Stimulated activated CD4-positive, alpha-beta T cell treated with anti-CD3 and anti-CD28 coated beads, Interleukin-12 subunit alpha, Interleukin-12 subunit beta, amount 100 ng/mL, for 4 hours (primary cell): ENCODE measurements at regions not wholly inside any gene's neighbourhood (a gene's known extent, or its start where the extent isn't known, plus 50 kb on each side); places are given as distances from the start of the nearest gene placed in this dataset.
"Not testable (repeated sequence)": the region's sequence is repeated elsewhere in the genome, so short reads cannot be mapped to it uniquely, and the experiment has no call there.

ENCODE experiments used
- DNase-seq: peaks from one replicate; pipeline ENCODE4 v3.0.0-alpha.2; 2020

DNA sequence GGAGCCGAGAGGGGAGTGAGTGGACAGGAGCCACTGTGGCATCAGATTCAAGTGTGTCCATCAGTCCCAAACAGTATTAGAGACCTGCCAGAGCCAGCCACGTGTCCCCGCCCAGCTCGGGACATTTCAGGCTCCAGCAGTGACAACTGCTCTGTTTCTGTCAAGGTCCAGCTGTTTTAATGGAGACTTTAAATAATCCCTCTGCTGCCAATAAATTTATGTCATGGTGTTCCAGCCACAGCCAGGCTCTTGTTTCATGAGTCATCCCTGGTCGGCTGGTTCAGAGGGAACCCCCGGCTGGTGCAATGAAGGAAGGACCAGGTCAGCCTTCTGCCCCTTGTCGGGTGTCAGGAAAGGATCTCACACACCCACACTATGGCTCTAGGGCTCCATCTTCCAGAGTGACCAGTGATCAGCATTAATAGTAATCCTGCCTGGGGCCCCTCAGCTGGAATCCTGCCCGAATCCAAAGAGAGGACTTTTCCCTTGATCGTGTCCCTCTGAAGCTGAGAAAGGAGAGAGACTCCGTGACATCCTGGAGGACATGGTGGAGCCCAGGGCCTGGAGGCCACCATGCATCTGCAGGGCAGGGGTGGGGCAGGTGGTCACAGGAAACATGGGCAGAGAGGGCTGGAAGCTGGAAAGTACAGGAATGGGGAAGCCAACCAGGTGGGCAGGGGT, 197.3 kb downstream of the MATN1 start:
- DNase-seq = no peak

DNA sequence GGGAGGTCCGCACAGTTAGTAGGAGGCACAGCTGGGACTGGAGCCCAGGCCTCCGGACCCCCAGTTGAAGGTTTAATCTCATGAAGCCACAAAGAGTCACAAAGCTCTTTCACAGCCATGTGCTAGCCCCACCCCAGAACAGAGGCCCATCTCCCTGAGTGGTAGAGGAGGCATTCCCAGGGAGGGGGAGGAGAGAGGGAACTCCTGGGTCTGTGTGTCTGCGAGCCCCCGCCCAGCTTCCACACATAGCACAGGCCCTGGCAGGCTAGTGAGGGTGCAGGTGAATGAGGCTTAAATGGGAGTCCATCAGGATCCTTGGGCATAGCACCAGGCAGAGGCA, 197.8 kb downstream of the MATN1 start:
- DNase-seq = no peak

DNA sequence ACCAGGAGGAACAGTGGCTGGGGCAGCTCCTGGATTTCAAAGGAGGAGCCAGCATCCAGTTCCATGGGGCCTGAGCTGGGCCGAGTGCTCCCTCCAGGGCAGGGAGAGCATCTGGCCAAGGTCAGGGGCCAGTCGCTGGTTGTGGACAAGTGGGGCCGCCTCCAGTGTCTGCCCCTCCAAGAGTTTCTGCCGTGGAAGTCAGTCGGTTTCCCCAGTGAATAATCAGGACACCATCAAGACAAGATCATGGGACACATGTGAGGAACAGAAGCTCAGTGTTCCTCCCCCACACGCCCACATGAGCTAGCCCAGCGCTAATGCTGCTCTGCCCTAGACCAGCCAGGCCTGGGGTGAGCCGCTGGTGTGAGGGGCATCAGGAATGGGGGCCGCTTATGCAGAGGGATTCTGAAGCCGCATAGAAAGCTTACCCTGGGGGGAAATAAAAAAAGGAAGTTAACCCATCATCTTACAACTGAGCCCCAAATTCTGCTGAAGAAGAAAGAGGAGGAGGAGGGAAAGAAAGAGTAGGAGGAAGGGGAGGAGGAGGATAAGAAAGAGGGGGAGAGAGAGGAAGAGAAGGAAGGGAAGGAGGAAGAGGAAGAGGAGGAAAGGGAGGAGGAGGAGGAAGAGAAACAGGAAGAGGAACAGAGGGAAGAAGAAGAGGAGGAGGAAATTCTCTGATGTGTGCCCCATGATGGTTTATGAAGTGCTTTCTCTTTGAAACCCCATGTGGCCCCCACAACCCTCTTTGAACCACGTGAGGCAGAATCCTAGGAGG, 198.4 kb downstream of the MATN1 start:
- DNase-seq = no peak

DNA sequence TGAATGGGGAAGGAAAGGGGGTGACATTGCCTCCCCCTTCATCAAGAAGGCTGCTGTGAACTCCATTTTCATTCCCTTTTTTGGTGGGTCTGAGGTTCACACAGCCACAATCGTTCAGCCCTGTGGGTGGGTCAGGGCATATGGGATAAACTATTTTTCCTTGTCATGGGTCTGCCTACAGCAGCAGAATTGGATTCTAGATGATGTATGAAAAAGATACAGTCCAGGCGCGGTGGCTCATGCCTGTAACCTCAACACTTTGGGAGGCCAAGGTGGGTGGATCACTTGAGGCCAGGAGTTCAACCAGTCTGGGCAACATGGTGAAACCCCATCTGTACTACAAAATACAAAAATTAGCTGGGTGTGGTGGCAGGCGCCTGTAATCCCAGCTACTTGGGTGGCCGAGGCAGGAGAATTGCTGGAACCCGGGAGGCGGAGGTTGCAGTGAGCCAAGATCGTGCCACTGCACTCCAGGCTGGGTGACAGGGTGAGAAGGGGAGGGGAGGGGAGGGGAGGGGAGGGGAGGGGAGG, 199.3 kb downstream of the MATN1 start:
- not testable (repeated sequence) for DNase-seq

DNA sequence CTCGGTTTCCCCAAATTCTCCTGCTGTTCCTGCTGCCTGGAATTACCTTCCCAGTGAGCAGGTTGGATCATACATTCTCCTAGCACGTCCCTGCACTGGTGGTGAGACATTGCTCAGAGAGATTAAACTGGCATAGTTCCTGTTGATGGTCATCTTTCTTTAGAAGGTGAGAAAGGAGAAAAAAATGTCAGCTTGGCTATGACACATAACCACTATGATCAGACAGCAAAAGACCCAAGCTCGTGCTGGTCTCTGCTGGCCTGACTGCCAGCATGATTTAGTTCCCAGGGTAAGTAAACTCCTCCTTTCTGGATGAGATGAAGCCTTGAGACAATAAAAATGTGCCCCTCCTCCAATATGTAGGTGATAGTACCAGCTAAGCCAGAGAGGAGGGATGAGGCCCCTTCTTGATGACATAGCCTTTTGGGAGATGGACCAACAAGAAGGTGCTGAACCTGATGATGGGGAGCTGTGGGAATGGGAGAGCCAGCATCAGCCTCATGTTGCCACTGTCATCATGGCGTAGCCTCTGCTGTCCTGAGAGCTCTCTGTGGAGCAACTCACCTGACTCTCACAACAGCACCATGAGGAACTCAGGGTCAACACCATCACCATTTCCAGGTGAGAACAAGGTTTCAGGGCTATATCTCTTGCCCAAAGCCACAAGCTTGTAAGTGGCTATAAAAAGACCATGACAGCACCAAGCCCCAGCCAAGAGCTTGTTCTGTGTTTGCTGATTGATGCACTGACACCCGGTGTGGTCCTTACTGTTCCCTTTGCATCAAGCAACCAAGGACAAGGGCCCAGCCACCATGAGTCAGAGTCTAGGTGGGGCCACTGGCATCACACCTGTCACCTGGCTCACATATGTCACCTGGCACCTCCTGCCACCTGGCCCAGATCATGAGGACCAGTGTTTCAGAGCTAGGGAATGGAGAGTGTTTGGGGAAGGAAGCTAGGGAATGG, 200.0 kb downstream of the MATN1 start:
- DNase-seq = no peak

DNA sequence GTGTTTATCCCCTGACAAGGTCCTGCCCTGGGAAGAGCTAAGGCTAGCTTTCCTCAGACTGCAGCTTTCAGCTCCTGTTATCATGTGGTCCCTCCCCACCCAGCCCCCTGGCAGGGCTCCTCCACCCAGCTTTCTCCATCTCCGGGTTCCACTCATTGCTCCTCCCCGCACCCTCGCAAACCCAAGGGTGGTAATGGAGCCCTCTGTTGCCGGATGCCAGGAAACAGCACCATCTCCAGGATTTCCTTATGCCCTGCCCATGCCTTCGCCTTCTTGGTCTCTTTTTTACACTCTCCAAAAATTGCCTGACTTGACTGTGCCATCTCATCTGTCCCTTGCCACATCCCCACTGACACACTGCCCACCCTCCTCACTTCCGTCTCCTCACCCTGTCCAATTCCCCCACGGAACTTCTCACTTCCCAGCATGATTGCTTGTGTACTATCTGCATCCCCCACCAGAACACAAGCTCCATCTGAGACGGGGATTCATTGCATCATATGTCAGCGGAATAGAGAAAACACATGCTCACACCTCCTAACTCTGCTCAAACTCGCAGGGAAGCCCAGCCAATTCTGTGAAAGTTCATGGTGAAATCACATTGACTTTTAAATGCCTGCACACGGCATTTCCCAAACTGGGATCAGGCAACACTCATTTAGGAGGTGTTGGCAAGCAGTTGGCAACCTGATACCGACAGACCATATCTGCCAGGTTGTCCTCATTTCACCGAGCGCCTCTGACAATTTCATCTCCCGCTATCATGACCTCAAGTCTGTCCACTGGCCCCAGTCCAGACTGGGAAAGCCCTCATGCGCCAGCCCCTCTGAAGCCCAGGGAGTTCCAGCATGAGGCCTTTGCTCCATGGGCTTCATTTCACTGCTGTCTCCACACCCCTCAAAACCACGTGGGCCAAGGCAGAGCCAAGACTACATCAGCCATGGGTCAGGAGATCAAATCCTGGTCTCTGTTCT, 201.1 kb downstream of the MATN1 start:
- DNase-seq = no peak

DNA sequence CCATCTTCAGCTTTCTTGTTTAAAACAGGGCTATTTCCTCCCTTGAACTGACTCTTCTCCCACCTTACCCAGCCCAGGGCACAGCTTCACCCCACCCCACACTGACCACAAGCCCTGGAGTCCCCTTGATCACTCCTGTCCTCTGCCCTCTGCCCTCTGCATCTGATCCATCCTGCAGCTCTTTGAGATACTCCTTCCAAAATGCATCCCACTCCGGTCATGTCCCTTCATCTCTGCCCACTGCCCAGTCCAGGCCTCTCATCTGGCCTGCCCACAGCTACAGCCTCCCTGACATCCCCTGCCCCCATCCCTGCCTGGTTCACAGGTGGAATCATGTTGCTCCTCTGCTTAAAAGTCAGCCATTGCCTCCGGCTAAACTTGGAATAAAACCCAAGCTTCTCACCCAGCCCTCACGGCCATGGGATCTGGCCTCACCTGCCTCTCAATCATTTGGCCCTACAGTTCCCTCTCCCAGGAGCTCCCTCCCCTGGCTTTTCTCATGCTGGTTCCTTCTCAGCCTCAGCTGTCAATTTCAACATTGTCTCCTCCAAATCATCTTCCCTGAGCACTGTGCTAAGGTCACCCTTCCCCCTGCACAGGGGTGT, 202.0 kb downstream of the MATN1 start:
- DNase-seq = no peak

DNA sequence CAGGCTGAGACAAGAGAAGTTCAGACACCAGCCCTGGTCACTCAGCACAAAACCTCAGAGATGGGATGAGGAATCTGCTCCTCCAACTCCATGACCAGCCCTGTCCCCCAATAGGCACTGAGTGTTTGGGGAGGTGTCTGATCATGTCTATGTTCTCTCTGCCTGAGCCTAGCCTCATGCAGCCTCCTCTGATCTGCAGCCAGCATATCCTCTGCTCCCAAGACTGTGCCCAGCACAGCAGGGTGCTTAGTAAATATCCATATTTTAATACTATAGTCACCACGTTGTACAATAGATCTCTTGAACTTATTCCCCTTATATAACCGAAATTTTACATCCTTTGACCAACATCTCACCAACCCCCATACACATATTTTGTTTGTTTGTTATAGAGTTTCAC, 202.9 kb downstream of the MATN1 start:
- DNase-seq = no peak

DNA sequence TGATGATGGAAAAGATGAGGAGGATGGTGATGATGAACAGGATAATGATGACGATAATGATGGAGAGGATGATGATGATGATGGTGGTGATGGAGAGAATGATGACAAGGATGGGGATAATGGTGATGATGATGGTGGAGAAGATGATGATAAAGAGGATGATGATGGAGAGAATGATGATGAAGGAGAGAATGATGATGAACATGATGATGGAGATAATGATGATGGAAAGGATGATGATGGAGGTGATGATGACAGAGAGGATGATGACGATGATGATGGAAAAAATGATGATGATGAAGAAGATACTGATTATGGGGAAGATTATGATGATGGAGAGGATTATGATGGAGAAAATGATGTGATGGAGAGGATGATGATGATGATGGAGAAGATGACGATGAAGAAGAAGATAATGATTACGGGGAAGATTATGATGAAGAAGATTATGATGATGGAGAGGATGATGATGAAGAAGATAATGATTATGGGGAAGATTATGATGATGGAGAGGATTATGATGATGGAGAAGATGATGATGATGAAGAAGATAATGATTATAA, 204.1 kb downstream of the MATN1 start:
- DNase-seq = no peak

DNA sequence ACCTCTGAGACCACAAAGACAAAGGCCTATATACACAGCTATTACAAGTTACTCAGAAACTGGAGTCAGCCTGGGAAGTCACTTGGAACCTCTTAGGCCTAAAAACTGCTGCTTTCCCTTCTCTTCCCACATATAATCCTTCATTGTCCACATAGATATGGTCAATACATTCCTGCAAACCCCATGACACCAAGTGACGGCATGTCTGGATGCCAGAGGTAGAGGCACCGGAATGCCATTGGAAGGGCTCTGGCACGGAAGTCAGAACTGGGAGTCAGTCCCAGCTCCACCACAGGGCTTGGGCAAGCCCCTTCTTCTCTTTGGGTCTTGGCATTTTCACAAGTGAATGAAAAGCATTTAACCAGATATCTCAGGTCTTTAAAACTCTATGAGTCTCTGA, 204.7 kb downstream of the MATN1 start:
- DNase-seq = no peak

DNA sequence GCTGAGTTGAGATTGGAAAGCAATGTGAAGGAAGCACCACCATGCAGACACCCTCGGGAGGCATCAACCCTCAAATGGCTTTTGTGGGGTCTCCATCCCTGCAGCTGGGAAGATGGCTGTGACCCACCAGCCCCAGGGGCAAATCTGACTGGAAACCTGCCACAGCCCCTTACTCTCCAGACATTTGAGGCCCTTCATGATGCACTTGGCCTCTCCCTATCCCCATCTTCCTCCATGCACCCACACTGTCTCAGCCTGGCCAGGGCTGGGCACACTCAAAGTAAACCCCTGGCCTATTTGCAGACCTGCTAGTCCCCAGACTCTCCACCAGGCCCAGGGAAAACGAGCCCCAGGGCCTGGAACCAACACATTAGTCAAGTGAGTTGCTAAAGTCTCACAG, 205.2 kb downstream of the MATN1 start:
- DNase-seq = no peak

DNA sequence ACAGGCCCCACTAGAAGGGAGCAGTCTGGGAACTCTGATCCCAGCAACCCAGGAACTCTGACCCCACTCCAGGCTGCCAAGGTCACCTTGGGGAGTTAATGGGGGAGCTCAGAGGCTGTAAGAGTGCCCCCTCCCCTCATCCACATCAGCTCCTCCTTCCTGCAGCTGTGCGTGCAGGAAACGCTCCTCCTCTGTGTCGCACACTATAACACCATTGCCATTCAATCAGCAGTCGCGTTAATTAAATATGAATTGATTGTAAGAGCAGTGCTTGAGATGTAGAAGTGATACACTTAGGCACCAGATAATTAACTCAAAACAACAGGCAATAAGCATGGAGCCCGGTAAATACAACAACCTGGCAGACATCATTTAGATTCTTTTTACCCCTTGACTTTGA, 205.7 kb downstream of the MATN1 start:
- DNase-seq = not testable (repeated sequence)

DNA sequence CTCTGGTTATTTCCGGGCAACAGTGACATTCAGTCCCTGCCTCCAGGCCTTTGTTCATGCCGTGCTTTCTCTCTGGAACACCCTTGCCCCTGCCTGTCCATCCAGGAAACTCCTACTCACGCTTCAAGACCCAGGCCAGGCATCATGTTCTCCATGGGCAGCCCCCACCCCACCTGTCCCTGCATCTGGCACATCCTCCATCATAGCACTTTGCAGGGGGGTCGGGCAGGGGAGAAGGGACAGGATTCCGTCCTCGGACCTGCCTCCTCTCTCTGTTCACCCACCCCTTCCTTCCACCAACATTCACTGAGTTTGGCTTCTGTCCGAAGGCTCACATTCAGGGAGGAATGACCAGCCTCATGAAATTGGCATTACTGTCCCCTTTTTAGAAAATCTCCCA, 206.1 kb downstream of the MATN1 start:
- not testable (repeated sequence) for DNase-seq

DNA sequence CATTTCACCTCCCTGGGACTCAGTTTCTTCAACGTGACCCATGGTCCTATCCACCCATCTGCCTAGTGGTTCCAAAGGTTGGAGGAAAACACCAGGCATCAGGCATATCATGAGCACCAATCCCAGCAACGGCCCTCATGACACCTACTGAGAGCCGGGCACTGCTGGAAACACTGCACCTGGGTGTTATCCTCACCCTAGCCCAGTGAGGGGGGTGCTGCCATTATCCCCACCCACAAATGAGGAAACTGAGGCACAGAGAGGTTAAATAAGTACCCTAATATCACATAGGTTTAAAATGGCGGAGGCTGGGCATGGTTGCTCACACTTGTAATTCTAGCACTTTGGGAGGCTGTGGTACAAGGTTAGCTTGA, 206.9 kb downstream of the MATN1 start:
- DNase-seq = no peak

DNA sequence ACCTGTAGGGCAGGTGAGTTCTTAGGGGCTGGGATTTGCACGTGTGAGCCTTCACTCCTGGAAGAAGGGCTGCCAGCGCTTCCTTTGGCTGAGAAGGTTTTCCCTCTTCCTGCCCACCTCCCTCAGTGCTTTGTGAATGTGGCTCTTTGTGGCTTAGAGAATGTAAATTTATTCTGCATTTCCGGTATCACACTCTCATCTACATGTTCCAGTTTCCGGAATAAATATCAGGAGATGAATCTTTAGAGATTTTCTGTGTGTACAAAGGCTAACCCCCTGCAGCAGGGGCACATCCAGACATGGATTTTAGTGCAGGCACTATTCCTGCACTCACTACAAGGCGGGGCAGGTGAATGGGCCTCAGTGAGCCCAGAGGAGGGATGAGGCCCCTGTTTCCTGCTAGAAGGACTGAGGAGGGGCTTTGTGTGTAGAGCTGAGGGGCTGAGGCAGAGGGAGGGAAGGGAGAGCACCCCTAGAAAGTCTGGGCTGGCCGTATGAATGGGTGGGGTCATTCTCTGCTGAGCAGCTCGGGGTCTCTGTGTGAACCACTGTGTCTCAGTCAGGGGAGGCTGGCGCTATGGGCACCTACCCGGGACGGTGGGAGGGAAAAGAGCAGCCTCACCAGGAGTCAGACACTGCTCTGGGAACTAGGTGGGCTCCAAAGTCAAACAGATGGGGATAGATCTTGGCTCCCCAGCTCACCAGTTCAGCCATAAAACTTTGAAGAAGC, 207.5 kb downstream of the MATN1 start:
- DNase-seq = no peak

DNA sequence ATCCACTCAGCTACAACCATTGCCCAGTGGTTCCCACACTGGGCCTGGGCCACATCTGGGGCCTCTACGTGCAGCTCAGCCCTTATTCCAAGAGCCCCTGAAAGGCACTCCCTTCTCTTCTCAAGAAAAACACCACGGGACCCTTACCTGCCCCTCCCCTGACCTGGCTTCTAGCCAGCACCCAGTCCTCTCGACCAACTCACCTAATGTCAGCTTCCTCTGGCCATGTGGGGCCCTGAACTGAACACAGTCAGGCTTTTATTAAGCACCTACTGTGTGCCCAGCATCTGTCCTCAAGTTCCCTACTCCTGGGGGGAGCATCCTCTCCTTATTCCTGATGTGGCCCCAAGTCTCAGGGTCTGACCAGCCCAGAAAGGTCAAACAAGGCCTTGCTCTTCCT, 208.4 kb downstream of the MATN1 start:
- no peak for DNase-seq

DNA sequence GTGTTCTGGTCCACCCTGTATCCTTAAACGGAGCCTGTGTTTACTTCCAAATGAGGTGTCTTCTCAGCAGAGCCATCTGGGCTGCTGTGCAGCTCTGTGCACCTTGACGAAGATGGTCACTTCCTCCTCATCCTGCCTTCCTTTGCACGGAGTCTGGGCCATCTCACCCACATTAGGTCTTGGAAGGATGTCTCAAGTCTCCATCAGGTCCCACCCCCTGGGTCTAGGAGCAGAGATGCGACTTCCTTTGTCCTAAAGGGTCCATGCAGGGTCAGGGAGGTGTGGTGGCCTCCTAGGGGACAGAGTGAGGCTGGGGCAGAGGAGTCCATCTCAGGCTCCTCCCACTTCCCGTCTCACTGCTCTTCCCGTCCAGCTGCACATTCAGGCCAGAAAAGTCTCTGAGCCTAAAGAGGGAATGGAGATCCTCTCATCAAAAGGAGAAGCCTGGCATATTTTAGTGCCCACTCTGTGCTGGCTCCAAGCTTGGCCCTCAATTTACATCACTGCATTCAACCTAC, 209.2 kb downstream of the MATN1 start:
- no peak for DNase-seq

DNA sequence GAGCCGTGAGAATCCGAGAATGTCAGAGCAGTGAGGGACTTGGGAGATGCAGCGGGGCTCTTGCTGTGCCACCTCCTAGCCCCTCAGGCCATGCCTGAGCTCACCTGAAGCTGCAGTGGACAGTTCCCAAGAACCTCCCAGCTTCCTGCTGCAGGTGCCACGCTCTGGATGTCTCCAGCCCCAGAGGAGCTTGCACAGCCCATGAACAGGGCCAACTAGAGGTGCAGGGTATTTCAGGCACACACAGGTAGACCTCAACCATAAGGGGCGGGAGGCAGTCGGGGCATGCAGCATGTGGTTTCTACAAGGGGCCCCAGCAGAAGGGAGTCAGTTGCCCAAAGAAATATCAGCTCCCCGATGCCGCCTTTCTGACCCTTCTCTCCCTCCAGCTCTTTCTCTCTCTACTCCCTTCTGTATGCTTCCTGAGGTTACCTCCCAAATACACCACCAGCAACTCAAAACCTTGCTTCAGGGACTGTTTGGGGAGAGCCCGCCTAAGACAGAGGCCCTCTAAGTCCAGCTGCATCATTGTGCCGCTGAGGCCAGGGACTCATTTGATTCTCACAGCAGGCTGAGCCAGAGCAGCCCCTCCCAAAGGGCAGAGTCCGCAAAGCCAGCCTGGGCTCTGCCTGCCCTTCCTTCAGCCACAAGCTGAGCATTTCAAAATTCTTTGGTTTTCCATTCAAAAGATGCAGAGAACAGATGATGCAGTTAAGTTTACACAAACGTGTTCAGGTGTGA, 209.8 kb downstream of the MATN1 start:
- no peak for DNase-seq

DNA sequence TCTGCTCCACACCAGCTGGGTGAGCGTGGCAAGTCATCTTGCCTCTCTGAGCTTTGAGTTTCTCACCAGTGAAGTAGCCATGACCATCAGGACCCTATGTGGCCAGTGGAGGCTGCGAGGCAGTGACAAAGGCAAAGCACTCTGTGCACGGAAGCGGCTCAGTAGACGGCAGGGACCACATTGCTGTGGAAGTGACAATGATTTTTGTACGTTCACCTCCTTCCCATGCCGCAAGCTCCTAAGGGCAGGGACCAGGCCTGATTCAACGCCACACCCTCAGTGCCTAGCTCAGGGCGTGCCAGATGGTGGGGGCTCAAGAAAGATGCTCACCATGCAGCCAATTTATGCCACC, 210.5 kb downstream of the MATN1 start:
- no peak for DNase-seq
